OCI-LY7 (cell line): ENCODE measurements at regions not wholly inside any gene's neighbourhood (a gene's known extent, or its start where the extent isn't known, plus 50 kb on each side); places are given as distances from the start of the nearest gene placed in this dataset.

Source experiments
- BruUV-seq: library from RNA; stranded (reverse); fragments of 400-500 nt; replicated peaks from 2 replicates; lab custom pipeline; 2021; lab: Mats Ljungman, UMichigan
- CTCF ChIA-PET: fragments of 300-600 bp; sonication (Branson Sonifier 250); formaldehyde crosslinking; loops from one replicate; lab custom pipeline; 2022; ENCODE audit warnings: antibody characterized with exemption; ENCODE audit not compliant: unreplicated experiment; lab: Charles Lee
- POLR2A ChIA-PET: fragments of 300-600 bp; sonication (Branson Sonifier 250); formaldehyde crosslinking; loops from one replicate; lab custom pipeline; 2022; ENCODE audit warnings: antibody characterized with exemption; lab: Charles Lee
- DNase-seq: peaks from one replicate; pipeline ENCODE4 v3.0.0-alpha.2; 2015; ENCODE audit warnings: low spot score
- H2AFZ ChIP-seq: fragments of 200-600 bp; sonication (generic), shearing (Covaris generic); 2 replicates; pipeline ENCODE4 v1.6.1; 2014; ENCODE audit warnings: mild to moderate bottlenecking, antibody characterized with exemption, low read length, moderate library complexity
- H3K27ac ChIP-seq: fragments of 200-600 bp; sonication (generic); 2 replicates; pipeline ENCODE4 v1.5.1; 2014; ENCODE audit warnings: mixed run types, low read depth, mild to moderate bottlenecking, moderate library complexity, low read length, inconsistent platforms; ENCODE audit not compliant: poor library complexity, severe bottlenecking
- H3K36me3 ChIP-seq: fragments of 200-600 bp; sonication (generic); 2 replicates; pipeline ENCODE4 v1.6.1; 2014; ENCODE audit warnings: mild to moderate bottlenecking, antibody characterized with exemption, low read length, moderate library complexity, mixed read lengths; ENCODE audit not compliant: insufficient read depth
- H3K4me1 ChIP-seq: fragments of 200-600 bp; sonication (generic); 2 replicates; pipeline ENCODE4 v1.5.1; 2014; ENCODE audit warnings: mild to moderate bottlenecking, low read length; ENCODE audit not compliant: insufficient read depth, poor library complexity, severe bottlenecking
- H3K4me2 ChIP-seq: fragments of 200-600 bp; sonication (generic); 2 replicates; pipeline ENCODE4 v1.6.1; 2014; ENCODE audit warnings: mild to moderate bottlenecking, low read length
- H3K4me3 ChIP-seq: fragments of 200-600 bp; sonication (generic); 2 replicates; pipeline ENCODE4 v1.5.1; 2014; ENCODE audit warnings: mild to moderate bottlenecking, low read depth, low read length; ENCODE audit not compliant: poor library complexity, severe bottlenecking
- H3K79me2 ChIP-seq: fragments of 200-600 bp; sonication (generic); 2 replicates; pipeline ENCODE4 v1.6.1; 2016; ENCODE audit warnings: low read depth, mild to moderate bottlenecking, low read length, moderate library complexity, mixed read lengths; ENCODE audit not compliant: insufficient read depth
- H3K9me2 ChIP-seq: fragments of 200-600 bp; sonication (generic); 2 replicates; pipeline ENCODE4 v1.6.1; 2016; ENCODE audit warnings: mild to moderate bottlenecking, low read length, mixed read lengths; ENCODE audit not compliant: insufficient read depth
- H3K9me3 ChIP-seq: fragments of 200-600 bp; sonication (generic); 2 replicates; pipeline ENCODE4 v1.6.1; 2014; ENCODE audit warnings: mild to moderate bottlenecking, mixed run types, low read length, mixed read lengths
- H4K20me1 ChIP-seq: fragments of 200-600 bp; sonication (generic); 2 replicates; pipeline ENCODE4 v1.6.1; 2014; ENCODE audit warnings: mild to moderate bottlenecking, antibody characterized with exemption, low read length, moderate library complexity, mixed read lengths; ENCODE audit not compliant: insufficient read depth
- CTCF ChIP-seq: fragments of 200-600 bp; sonication (generic); conservative IDR thresholded peaks from 2 replicates; pipeline ENCODE4 v1.5.1; 2014; ENCODE audit warnings: mild to moderate bottlenecking, antibody characterized with exemption, low read length, moderate library complexity, mixed read lengths
- EZH2phosphoT487 ChIP-seq: fragments of 200-600 bp; sonication (generic); IDR thresholded peaks from 2 replicates; pipeline ENCODE4 v1.6.1; 2018; ENCODE audit warnings: low read depth, borderline replicate concordance, mild to moderate bottlenecking, mixed run types, antibody characterized with exemption, low read length, moderate library complexity, mixed read lengths
- intact Hi-C: fragments of 100-400 bp; cut with micrococcal nuclease; formaldehyde crosslinking; loops from one replicate; pipeline ENCODE4 v1.10.0; 2022; ENCODE audit not compliant: unreplicated experiment

- no peak overlapping the region for H3K4me2 ChIP-seq
- intact Hi-C loops = no loop called here
- ChIA-PET POLR2A (interaction anchor here (1.2 kb wide), 1 partner anchor 14 kb away, joined by 3 read pairs; no protein-coding TSS in a partner anchor), CTCF (no interaction called here)
- TF ChIP-seq CTCF (no peak), EZH2phosphoT487 (no peak)
- no peak overlapping the region for H3K27ac ChIP-seq
- no peaks in the 10 kb centered on the region for H3K9me3 ChIP-seq
- no peaks in the 10 kb centered on the region for H3K79me2 ChIP-seq
- no peaks in the 10 kb centered on the region for H3K4me1 ChIP-seq
- no peak overlapping the region for H3K4me3 ChIP-seq
- no peak overlapping the region for H2AFZ ChIP-seq
- no peaks in the 10 kb centered on the region for H3K36me3 ChIP-seq
- BruUV-seq = no TSS peak
- H3K9me2 ChIP-seq = no peaks in the 10 kb centered on the region
- no peaks in the 10 kb centered on the region for H4K20me1 ChIP-seq
- DNase-seq = no peak
These were observed 270.1 kb upstream of the FTMT start for GRCh38 chr5:121581588-121581987.

DNA sequence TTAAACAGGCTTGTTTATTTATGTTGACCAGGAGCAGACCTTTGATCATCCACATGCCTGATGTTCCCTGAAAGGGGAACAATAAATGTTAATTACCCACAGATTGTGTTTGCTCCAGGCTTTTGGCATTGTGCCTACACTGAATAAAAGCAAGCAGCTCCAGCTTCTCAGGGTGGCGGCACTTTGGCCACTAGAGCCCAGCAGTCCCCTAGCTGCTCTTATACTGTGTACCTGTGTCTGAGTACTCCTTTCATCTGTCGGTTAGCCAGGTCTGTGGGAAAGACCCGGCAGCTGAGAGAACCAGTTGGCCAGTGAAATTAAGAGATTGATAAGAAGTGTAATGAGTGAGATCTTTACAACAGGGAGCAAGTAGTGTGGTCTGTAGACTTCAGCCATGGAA lies 254.8 kb upstream of the FTMT start:
- Histone ChIP-seq H3K9me2 (no peaks in the 10 kb centered on the region), H3K4me2 (no peak overlapping the region), H3K36me3 (no peaks in the 10 kb centered on the region), H3K4me1 (no peaks in the 10 kb centered on the region), H3K79me2 (no peaks in the 10 kb centered on the region), H3K4me3 (no peak overlapping the region), H2AFZ (no peak overlapping the region), H3K27ac (no peak overlapping the region), H4K20me1 (no peaks in the 10 kb centered on the region), H3K9me3 (no peaks in the 10 kb centered on the region)
- BruUV-seq = no TSS peak
- ChIA-PET POLR2A (no interaction called here), CTCF (no interaction called here)
- TF ChIP-seq CTCF (no peak), EZH2phosphoT487 (no peak)
- intact Hi-C loops = no loop called here
- DNase-seq = no peak

DNA sequence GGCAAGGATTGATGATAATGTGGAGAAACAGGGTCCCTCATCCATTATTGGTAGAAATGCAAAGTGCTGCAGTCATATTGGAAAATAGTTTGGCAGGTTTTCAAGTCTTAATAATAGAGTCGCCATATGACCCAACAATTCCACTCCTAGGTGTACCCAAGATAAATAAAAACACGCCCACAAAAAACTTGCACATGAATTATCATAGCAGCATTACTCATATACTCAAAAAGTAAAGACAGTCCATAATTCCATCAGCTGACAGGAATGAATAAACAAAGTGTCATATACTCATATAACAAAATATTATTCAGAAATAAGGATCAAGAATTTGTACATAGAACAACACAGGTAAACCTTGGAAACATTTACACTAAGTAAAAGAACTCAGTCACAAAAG lies 242.9 kb upstream of the FTMT start:
- BruUV-seq = no TSS peak
- H3K36me3 ChIP-seq = no peaks in the 10 kb centered on the region
- H2AFZ ChIP-seq = no peak overlapping the region
- no peak overlapping the region for H3K4me3 ChIP-seq
- CTCF ChIA-PET = no interaction called here
- intact Hi-C loops = no loop called here
- H3K9me3 ChIP-seq = no peaks in the 10 kb centered on the region
- no peaks in the 10 kb centered on the region for H3K79me2 ChIP-seq
- TF ChIP-seq CTCF (no peak), EZH2phosphoT487 (no peak)
- POLR2A ChIA-PET = interaction anchor here (0.6 kb wide), 1 partner anchor 962 kb away, joined by 3 read pairs; no protein-coding TSS in a partner anchor
- H3K27ac ChIP-seq = no peak overlapping the region
- no peaks in the 10 kb centered on the region for H4K20me1 ChIP-seq
- no peak overlapping the region for H3K4me2 ChIP-seq
- no peaks in the 10 kb centered on the region for H3K4me1 ChIP-seq
- no peak for DNase-seq
- no peaks in the 10 kb centered on the region for H3K9me2 ChIP-seq
